Keratinocyte (primary cell): ENCODE measurements at regions not wholly inside any gene's neighbourhood (a gene's known extent, or its start where the extent isn't known, plus 50 kb on each side); places are given as distances from the start of the nearest gene placed in this dataset.

Experiments
- EZH2 ChIP-seq: IDR thresholded peaks from one replicate; pipeline ENCODE4 v1.6.1; 2012; ENCODE audit warnings: inconsistent platforms, mild to moderate bottlenecking, low read length, moderate library complexity
- TF ChIP-seq, protein P1 (sequence below), 3 experiments: IDR thresholded peaks in 1 of 3; conservative IDR thresholded peaks in 1 of 3; optimal IDR thresholded peaks in 1 of 3; 2 replicates in 2 of 3; 3 replicates in 1 of 3; pipeline versions ENCODE3 to v1.5.1; 2011; ENCODE audit warnings: low read length in 3 of 3, mild to moderate bottlenecking in 3 of 3, moderate library complexity in 2 of 3, control low read depth in 1 of 3, inconsistent platforms in 1 of 3; ENCODE audit not compliant: insufficient read depth in 2 of 3; ENCODE audit errors: extremely low read depth in 1 of 3

DNA sequence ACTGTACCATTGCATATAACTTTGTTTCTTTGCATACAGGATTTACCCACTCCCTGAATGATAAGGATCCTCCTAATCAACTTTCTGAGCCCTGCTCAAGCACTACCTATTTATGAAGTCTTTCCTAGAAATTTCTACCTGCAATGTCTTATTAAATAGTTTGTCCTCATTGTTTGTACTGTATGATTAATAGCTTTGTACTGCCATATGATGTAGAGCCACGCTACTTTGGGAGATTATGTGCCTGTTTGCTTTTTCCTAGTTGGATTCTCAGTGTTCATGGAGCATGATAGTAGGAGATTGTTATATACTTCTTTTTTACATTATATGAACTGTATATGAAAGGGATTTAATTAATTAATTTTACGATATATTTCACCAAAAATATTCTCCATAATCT, 327.1 kb upstream of the GALNT5 start:
- TF ChIP-seq, protein P1, sequence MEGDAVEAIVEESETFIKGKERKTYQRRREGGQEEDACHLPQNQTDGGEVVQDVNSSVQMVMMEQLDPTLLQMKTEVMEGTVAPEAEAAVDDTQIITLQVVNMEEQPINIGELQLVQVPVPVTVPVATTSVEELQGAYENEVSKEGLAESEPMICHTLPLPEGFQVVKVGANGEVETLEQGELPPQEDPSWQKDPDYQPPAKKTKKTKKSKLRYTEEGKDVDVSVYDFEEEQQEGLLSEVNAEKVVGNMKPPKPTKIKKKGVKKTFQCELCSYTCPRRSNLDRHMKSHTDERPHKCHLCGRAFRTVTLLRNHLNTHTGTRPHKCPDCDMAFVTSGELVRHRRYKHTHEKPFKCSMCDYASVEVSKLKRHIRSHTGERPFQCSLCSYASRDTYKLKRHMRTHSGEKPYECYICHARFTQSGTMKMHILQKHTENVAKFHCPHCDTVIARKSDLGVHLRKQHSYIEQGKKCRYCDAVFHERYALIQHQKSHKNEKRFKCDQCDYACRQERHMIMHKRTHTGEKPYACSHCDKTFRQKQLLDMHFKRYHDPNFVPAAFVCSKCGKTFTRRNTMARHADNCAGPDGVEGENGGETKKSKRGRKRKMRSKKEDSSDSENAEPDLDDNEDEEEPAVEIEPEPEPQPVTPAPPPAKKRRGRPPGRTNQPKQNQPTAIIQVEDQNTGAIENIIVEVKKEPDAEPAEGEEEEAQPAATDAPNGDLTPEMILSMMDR (optimal IDR thresholded peaks at IDR 0.05 in 1 of 3, IDR thresholded peaks at IDR 0.05 in 1 of 3, conservative IDR thresholded peaks at IDR 0.05 in 1 of 3; ENCODE audit: extremely low read depth in 1 of 3, insufficient read depth in 2 of 3, low read length in 3 of 3), result no peak
- no peak for TF ChIP-seq EZH2
